ENCODE measurements at regions not wholly inside any gene's neighbourhood (a gene's known extent, or its start where the extent isn't known, plus 50 kb on each side); places are given as distances from the start of the nearest gene placed in this dataset.

- no peak for DNase-seq
- no peak for ATAC-seq (replicated peaks in 1 of 2)
- Mint-ChIP-seq H3K27me3 (ENCODE audit: low read depth) (no peaks in the 10 kb centered on the region), H3K4me3 (no peak overlapping the region), H3K27ac (no peak overlapping the region), H3K4me1 (ENCODE audit: low read depth) (no peaks in the 10 kb centered on the region), H3K36me3 (ENCODE audit: insufficient read depth in 2 of 2) (no peaks in the 10 kb centered on the region), H3K9me3 (peaks cover 3 to 10% of the 10 kb centered on the region in 2 donors)
These were observed 868.9 kb upstream of the AUTS2 start for GRCh38 chr7:68729371-68729770.

GRCh38 chr7:68730194-68730593 lies 868.1 kb upstream of the AUTS2 start:
- ATAC-seq (replicated peaks in 1 of 2), result no peak
- Mint-ChIP-seq H3K27ac (no peak overlapping the region), H3K27me3 (ENCODE audit: low read depth) (no peaks in the 10 kb centered on the region), H3K4me1 (ENCODE audit: low read depth) (no peaks in the 10 kb centered on the region), H3K4me3 (no peak overlapping the region), H3K36me3 (ENCODE audit: insufficient read depth in 2 of 2) (no peaks in the 10 kb centered on the region), H3K9me3 (peaks cover 3 to 8% of the 10 kb centered on the region in 2 donors)
- no peak for DNase-seq

- Mint-ChIP-seq H3K27me3 (ENCODE audit: low read depth) (no peaks in the 10 kb centered on the region), H3K4me3 (no peak overlapping the region), H3K27ac (no peak overlapping the region), H3K36me3 (ENCODE audit: insufficient read depth in 2 of 2) (no peaks in the 10 kb centered on the region), H3K9me3 (peaks cover 4 to 8% of the 10 kb centered on the region in 2 donors), H3K4me1 (ENCODE audit: low read depth) (no peaks in the 10 kb centered on the region)
- ATAC-seq (replicated peaks in 1 of 2) (no peak), DNase-seq (no peak)
These were observed 867.3 kb upstream of the AUTS2 start for GRCh38 chr7:68730964-68731363.

DNA sequence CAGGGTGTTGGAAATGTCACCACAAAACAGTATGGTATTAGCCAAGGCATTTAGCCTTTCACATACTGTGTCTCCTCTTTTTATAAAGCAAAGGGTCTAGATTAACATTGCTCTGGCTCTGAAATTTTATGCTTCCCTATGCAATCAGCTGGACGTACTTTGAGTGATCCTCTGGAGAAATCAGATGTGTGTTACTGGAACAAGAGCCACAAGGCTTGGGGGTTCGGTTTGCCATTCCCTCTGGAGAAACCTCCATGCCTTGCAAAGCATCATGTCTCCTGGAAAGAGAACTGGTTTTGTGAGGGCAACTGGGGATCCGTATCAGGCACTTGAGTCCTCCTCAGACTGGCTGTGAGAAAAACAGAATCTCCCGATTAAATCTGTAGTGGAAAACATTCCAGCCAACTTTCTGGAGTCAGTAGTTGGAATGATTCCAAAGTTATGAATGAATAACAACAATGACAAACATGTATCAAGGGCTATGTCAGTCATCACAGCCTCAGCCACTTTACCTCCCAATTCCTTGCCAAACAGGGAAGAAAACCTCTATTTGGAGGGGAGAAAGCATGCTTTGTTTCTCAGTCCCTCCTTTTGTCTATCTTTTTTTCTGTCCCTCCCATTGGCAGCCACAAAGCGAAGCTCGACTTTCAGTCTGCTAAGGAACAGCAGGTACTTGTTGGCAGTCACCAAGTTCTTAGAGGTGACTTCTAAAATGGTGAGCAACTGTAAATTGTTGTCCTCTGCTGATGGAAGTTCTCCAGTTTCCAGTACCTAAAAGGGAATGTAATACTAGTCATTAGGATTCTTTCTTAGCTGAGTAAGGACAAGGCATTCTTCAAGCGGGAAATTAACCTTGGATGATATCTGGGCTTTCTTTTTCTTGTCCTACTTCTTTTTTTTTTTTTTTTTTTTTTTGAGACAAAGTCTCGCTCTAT lies 864.8 kb upstream of the AUTS2 start:
- DNase-seq, result no peak
- Mint-ChIP-seq H3K27me3 (ENCODE audit: low read depth) (no peaks in the 10 kb centered on the region), H3K4me1 (ENCODE audit: low read depth) (no peaks in the 10 kb centered on the region), H3K9me3 (peaks cover 10% of the 10 kb centered on the region in 2 donors), H3K36me3 (ENCODE audit: insufficient read depth in 2 of 2) (no peaks in the 10 kb centered on the region), H3K27ac (no peak overlapping the region), H3K4me3 (no peak overlapping the region)
- ATAC-seq (replicated peaks in 1 of 2), result no peak

DNA sequence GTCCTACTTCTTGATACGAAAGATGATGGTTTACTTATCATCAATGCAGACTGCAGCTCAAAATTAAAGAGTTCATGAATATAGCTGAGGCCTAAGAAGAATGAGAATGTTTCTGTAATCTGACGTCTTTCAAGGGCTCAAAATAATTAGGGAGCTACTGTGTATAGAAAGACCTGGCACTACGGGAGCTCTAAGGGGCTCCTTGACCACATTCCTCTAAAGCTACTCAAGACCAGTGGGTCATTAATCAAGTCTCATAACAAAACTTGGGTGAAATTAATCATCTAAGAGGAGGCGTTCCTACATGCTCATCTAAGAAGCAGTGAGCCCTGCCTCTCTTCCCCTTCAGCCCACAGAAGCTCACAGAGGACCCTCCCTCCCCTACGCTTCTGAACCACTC lies 863.8 kb upstream of the AUTS2 start:
- Mint-ChIP-seq H3K4me3 (no peak overlapping the region), H3K9me3 (peaks cover 10 to 11% of the 10 kb centered on the region in 2 donors), H3K27ac (no peak overlapping the region), H3K36me3 (ENCODE audit: insufficient read depth in 2 of 2) (no peaks in the 10 kb centered on the region), H3K4me1 (ENCODE audit: low read depth) (no peaks in the 10 kb centered on the region), H3K27me3 (ENCODE audit: low read depth) (no peaks in the 10 kb centered on the region)
- no peak for ATAC-seq (replicated peaks in 1 of 2)
- DNase-seq, result no peak

DNA sequence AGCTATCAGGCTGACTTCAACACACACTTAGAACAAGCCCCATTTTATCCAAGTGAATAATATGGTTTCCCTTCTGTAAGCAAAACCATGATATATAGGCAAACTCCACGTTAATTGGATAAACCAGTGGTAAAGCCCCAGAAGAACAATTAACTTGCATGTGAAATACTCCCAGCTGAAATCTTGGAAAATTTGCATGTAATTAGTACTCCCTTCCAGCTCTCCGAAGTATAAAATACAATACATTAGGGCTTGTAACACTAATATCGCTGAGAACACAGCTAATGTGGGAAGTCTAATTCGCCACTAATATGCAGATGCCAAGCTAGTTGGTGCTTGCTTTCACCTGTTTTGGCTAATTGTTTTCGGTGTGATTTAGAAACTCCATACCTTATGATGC lies 859.0 kb upstream of the AUTS2 start:
- Mint-ChIP-seq H3K27me3 (ENCODE audit: low read depth) (no peaks in the 10 kb centered on the region), H3K36me3 (ENCODE audit: insufficient read depth in 2 of 2) (no peaks in the 10 kb centered on the region), H3K9me3 (peaks cover 8 to 10% of the 10 kb centered on the region in 2 donors), H3K4me1 (ENCODE audit: low read depth) (no peaks in the 10 kb centered on the region), H3K4me3 (no peak overlapping the region), H3K27ac (no peak overlapping the region)
- ATAC-seq (replicated peaks in 1 of 2), result no peak
- DNase-seq, result no peak

GRCh38 chr7:68744036-68744435 lies 854.2 kb upstream of the AUTS2 start:
- ATAC-seq (replicated peaks in 1 of 2) (no peak), DNase-seq (no peak)
- Mint-ChIP-seq H3K36me3 (ENCODE audit: insufficient read depth in 2 of 2) (peaks cover 0 to 2% of the 10 kb centered on the region in 2 donors), H3K4me1 (ENCODE audit: low read depth) (no peaks in the 10 kb centered on the region), H3K9me3 (peaks cover under 1 to 3% of the 10 kb centered on the region in 2 donors), H3K4me3 (no peak overlapping the region), H3K27me3 (ENCODE audit: low read depth) (no peaks in the 10 kb centered on the region), H3K27ac (no peak overlapping the region)

DNA sequence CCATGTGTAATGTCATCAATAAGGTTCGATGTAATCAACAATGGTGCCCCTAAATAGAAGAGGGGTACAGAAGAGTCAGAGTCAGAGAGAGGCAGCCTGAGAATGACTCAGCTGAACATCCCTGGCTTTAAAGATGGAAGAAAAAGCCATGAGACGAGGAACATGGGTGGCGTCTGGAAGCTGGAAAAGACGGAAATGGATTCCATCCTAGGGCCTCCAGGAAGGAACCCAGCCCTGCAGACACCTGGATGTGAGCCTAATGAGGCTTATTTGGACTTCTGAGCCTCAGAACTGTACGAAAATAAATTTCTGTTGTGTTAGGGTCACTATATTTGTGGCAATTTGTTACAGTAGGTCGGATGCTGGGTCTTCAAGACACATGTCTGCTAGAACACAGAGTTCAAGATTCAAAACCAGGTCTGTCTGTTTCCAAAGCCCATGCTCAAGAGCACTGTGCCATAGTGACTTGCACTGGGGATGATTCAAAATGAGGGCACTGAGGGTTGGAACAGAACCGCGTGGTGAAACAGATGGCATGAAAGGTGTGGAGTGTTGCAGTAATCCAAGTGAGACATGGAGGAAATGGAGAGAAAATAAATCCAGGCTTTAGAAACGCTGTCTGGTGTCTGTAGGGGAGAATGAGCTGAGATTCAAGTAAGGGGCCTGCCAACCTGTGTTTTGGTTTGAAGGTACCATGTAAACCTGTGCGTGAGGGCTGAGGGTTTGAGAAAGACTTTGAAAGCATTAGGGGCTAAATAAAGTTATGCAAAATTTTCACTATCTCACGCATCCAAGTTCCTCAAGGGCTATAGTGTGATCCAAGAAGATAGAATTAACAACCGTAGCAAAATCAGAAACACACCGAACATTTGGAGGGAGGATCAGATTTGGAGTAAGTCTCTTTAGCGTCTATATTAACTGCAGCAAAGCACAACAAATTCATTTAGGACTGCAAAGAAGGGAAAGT lies 849.1 kb upstream of the AUTS2 start:
- Mint-ChIP-seq H3K27me3 (ENCODE audit: low read depth) (no peaks in the 10 kb centered on the region), H3K4me1 (ENCODE audit: low read depth) (no peaks in the 10 kb centered on the region), H3K27ac (no peak overlapping the region), H3K4me3 (no peak overlapping the region), H3K36me3 (ENCODE audit: insufficient read depth in 2 of 2) (peaks cover 0 to 2% of the 10 kb centered on the region in 2 donors), H3K9me3 (peaks cover 9% of the 10 kb centered on the region in 2 donors)
- DNase-seq (no peak), ATAC-seq (replicated peaks in 1 of 2) (no peak)

DNA sequence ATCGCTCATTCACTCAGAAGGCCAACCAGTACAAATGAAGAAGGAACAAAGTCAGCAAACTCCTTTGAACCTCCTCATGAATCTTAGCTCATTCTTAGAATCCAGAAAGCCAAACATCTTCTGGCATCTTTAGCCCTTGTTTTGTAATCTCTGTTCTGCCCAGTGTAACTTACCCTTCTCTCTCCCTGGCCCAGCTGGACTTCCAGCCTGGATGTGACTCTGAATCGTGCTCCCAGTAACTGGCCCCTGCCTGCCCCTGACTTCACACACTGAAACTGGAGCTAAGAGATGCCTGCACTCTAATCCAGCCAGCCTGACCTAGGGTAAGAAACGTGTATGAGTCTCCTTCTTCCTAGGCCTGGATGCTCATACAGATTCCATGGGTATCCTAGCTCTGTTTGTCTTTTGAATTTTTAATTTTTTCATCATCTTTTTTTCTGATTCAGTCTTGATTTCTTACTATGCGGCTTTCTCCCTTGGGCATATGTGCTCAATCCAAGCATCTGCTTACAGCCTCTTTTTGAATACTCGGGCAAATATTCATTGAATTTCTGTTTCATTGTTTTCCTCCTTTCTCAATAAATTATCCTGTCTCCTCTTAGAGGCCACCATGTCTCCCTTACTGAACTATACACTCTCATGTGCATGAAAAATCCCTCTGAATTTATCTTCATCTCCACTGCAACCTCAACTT lies 845.6 kb upstream of the AUTS2 start:
- Mint-ChIP-seq H3K27ac (no peak overlapping the region), H3K36me3 (ENCODE audit: insufficient read depth in 2 of 2) (peaks cover 0 to 1% of the 10 kb centered on the region in 2 donors), H3K9me3 (peaks cover 9 to 11% of the 10 kb centered on the region in 2 donors), H3K27me3 (ENCODE audit: low read depth) (no peaks in the 10 kb centered on the region), H3K4me3 (no peak overlapping the region), H3K4me1 (ENCODE audit: low read depth) (no peaks in the 10 kb centered on the region)
- ATAC-seq (replicated peaks in 1 of 2) (no peak), DNase-seq (no peak)

GRCh38 chr7:68754414-68754813 lies 843.9 kb upstream of the AUTS2 start:
- no peaks in the 10 kb centered on the region for H3K27me3 Mint-ChIP-seq (ENCODE audit: low read depth)
- peaks cover 3 to 7% of the 10 kb centered on the region in 2 donors for H3K9me3 Mint-ChIP-seq
- H3K27ac Mint-ChIP-seq, result no peak overlapping the region
- H3K36me3 Mint-ChIP-seq (ENCODE audit: insufficient read depth in 2 of 2), result peaks cover 0 to 1% of the 10 kb centered on the region in 2 donors
- ATAC-seq (replicated peaks in 1 of 2) (no peak), DNase-seq (no peak)
- H3K4me1 Mint-ChIP-seq (ENCODE audit: low read depth), result no peaks in the 10 kb centered on the region
- H3K4me3 Mint-ChIP-seq, result no peak overlapping the region

- ATAC-seq (replicated peaks in 1 of 2) (no peak), DNase-seq (no peak)
- peaks cover 0 to 1% of the 10 kb centered on the region in 2 donors for H3K36me3 Mint-ChIP-seq (ENCODE audit: insufficient read depth in 2 of 2)
- H3K4me1 Mint-ChIP-seq (ENCODE audit: low read depth), result no peaks in the 10 kb centered on the region
- H3K4me3 Mint-ChIP-seq, result no peak overlapping the region
- H3K27ac Mint-ChIP-seq, result no peak overlapping the region
- H3K27me3 Mint-ChIP-seq (ENCODE audit: low read depth), result no peaks in the 10 kb centered on the region
- H3K9me3 Mint-ChIP-seq, result peaks cover 5 to 8% of the 10 kb centered on the region in 2 donors
These were observed 841.2 kb upstream of the AUTS2 start for GRCh38 chr7:68756986-68757495.

DNA sequence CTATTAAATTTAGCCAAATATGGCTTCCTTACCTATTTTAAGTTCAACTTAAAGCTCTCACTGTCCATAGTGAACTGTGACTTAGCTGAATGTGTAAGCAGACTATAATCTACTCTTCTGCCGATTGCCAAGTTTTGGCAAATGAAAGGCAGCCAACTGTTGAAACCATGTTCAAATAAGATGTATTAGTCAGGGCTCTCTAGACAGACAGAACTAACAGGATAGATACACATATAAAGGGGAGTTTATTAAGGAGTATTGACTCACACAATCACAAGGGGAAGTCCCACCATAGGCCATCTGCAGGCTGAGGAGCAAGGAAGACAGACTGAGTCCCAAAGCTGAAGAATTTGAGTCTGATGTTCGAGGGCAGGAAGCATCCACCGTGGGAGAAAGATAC lies 837.7 kb upstream of the AUTS2 start:
- Mint-ChIP-seq H3K9me3 (peaks cover 4 to 5% of the 10 kb centered on the region in 2 donors), H3K27ac (no peak overlapping the region), H3K36me3 (ENCODE audit: insufficient read depth in 2 of 2) (peaks cover 0 to 3% of the 10 kb centered on the region in 2 donors), H3K4me1 (ENCODE audit: low read depth) (no peaks in the 10 kb centered on the region), H3K4me3 (no peak overlapping the region), H3K27me3 (ENCODE audit: low read depth) (no peaks in the 10 kb centered on the region)
- DNase-seq, result no peak
- no peak for ATAC-seq (replicated peaks in 1 of 2)

Measured in activated T-cell treated with anti-CD3 and anti-CD28 coated beads, Interleukin-2, amount 50 U/mL, for 72 hours (primary cell).